Gastroesophageal sphincter (tissue), 2 donors: ENCODE measurements at regions not wholly inside any gene's neighbourhood (a gene's known extent, or its start where the extent isn't known, plus 50 kb on each side); places are given as distances from the start of the nearest gene placed in this dataset.
"Not testable (repeated sequence)": the region's sequence is repeated elsewhere in the genome, so short reads cannot be mapped to it uniquely, and the experiment has no call there.

Experiments used
- POLR2A ChIP-seq, 2 donors: fragments of 450-650 bp; IDR thresholded peaks; one replicate each; pipeline ENCODE4 v1.6.1; 2017; ENCODE audit warnings: antibody characterized with exemption in 2 of 2, mild to moderate bottlenecking in 2 of 2, moderate library complexity in 1 of 2
- POLR2AphosphoS5 ChIP-seq: sonication (generic); formaldehyde crosslinking; IDR thresholded peaks from one replicate; pipeline ENCODE4 v1.6.1; 2017; ENCODE audit warnings: antibody characterized with exemption

DNA sequence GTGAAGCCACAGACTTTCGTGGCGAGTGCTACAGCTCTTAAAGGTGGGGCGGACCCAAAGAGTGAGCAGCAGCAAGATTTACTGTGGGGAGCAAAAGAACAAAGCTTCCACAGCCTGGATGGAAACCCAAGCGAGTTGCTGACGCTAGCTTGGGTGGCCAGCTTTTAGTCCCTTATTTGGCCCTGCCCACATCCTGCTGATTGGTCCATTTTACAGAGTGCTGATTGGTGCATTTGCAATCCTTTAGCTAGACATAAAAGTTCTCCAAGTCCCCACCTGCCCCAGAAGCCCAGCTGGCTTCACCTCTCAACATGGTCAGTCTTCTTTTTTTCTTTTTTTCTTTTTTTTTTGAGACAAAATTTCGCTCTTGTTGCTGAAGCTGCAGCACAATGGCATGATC is 161.0 kb downstream of the SPATA31A6 start:
- TF ChIP-seq POLR2AphosphoS5; POLR2A (IDR thresholded peaks at IDR 0.05): not testable (repeated sequence)
